ENCODE measurements at regions not wholly inside any gene's neighbourhood (a gene's known extent, or its start where the extent isn't known, plus 50 kb on each side); places are given as distances from the start of the nearest gene placed in this dataset.

- intact Hi-C loops (cut with DNase I, micrococcal nuclease), result loop anchor here in 1 of 2 donors (5.0 kb wide), 1 partner anchor 327 kb away; no protein-coding TSS in a partner anchor
- Histone ChIP-seq H3K9me3 (no peaks in the 10 kb centered on the region), H3K36me3 (ENCODE audit: low read depth) (no peaks in the 10 kb centered on the region), H3K4me3 (no peak overlapping the region), H3K4me1 (ENCODE audit: low read depth) (no peaks in the 10 kb centered on the region)
- DNase-seq, result no peak
- no peak for ATAC-seq
- TF ChIP-seq CTCF (IDR thresholded peaks at IDR 0.05), result no peak
These were observed 336.3 kb upstream of the PITX2 start for GRCh38 chr4:110959041-110959643.

- intact Hi-C loops (cut with DNase I, micrococcal nuclease), result no loop called here
- Histone ChIP-seq H3K4me3 (no peak overlapping the region), H3K36me3 (ENCODE audit: low read depth) (no peaks in the 10 kb centered on the region), H3K4me1 (ENCODE audit: low read depth) (no peaks in the 10 kb centered on the region), H3K9me3 (no peaks in the 10 kb centered on the region)
- ATAC-seq (no peak), DNase-seq (no peak)
- no peak for TF ChIP-seq CTCF (IDR thresholded peaks at IDR 0.05)
These were observed 338.2 kb upstream of the PITX2 start for GRCh38 chr4:110961066-110961465.

- no peaks in the 10 kb centered on the region for H3K4me1 ChIP-seq (ENCODE audit: low read depth)
- no peak for ATAC-seq
- intact Hi-C loops (cut with DNase I, micrococcal nuclease), result no loop called here
- H3K9me3 ChIP-seq, result no peaks in the 10 kb centered on the region
- no peak for TF ChIP-seq CTCF (IDR thresholded peaks at IDR 0.05)
- DNase-seq, result no peak
- H3K4me3 ChIP-seq, result no peak overlapping the region
- no peaks in the 10 kb centered on the region for H3K36me3 ChIP-seq (ENCODE audit: low read depth)
These were observed 339.7 kb upstream of the PITX2 start for GRCh38 chr4:110962616-110963015.

GRCh38 chr4:110963662-110964280 is 340.9 kb upstream of the PITX2 start:
- Histone ChIP-seq H3K36me3 (ENCODE audit: low read depth) (no peaks in the 10 kb centered on the region), H3K4me1 (ENCODE audit: low read depth) (no peaks in the 10 kb centered on the region), H3K9me3 (no peaks in the 10 kb centered on the region), H3K4me3 (no peak overlapping the region)
- TF ChIP-seq CTCF (IDR thresholded peaks at IDR 0.05), result no peak
- intact Hi-C loops (cut with DNase I, micrococcal nuclease), result no loop called here
- no peak for DNase-seq
- no peak for ATAC-seq

GRCh38 chr4:110967936-110968335 is 345.1 kb upstream of the PITX2 start:
- H3K4me1 ChIP-seq (ENCODE audit: low read depth), result no peaks in the 10 kb centered on the region
- H3K9me3 ChIP-seq, result no peaks in the 10 kb centered on the region
- DNase-seq (no peak), ATAC-seq (no peak)
- H3K4me3 ChIP-seq, result no peak overlapping the region
- no peak for TF ChIP-seq CTCF (IDR thresholded peaks at IDR 0.05)
- no peaks in the 10 kb centered on the region for H3K36me3 ChIP-seq (ENCODE audit: low read depth)
- intact Hi-C loops (cut with DNase I, micrococcal nuclease), result no loop called here

Measured in mucosa of descending colon (tissue), 3 donors.